ENCODE measurements at regions not wholly inside any gene's neighbourhood (a gene's known extent, or its start where the extent isn't known, plus 50 kb on each side); places are given as distances from the start of the nearest gene placed in this dataset.

GRCh38 chr2:187962538-187962937 is 329.1 kb upstream of the GULP1 start:
- DNase-seq (ENCODE audit: extremely low read depth in 1 of 11, low read depth in 9 of 11, low spot score in 4 of 11) = no peak

GRCh38 chr2:187964746-187965145 is 326.9 kb upstream of the GULP1 start:
- DNase-seq (ENCODE audit: extremely low read depth in 1 of 11, low read depth in 9 of 11, low spot score in 4 of 11) = no peak

GRCh38 chr2:187966924-187967323 is 324.8 kb upstream of the GULP1 start:
- DNase-seq (ENCODE audit: extremely low read depth in 1 of 11, low read depth in 9 of 11, low spot score in 4 of 11) = no peak

- DNase-seq (ENCODE audit: extremely low read depth in 1 of 11, low read depth in 9 of 11, low spot score in 4 of 11) = no peak
These were observed 319.8 kb upstream of the GULP1 start for GRCh38 chr2:187971893-187972292.

GRCh38 chr2:187976259-187976985 is 315.3 kb upstream of the GULP1 start:
- no peak for DNase-seq (ENCODE audit: extremely low read depth in 1 of 11, low read depth in 9 of 11, low spot score in 4 of 11)

GRCh38 chr2:187976986-187977333 is 314.7 kb upstream of the GULP1 start:
- no peak for DNase-seq (ENCODE audit: extremely low read depth in 1 of 11, low read depth in 9 of 11, low spot score in 4 of 11)

GRCh38 chr2:187978356-187978755 is 313.3 kb upstream of the GULP1 start:
- DNase-seq (ENCODE audit: extremely low read depth in 1 of 11, low read depth in 9 of 11, low spot score in 4 of 11) = no peak

- DNase-seq (ENCODE audit: extremely low read depth in 1 of 11, low read depth in 9 of 11, low spot score in 4 of 11) = no peak
These were observed 309.0 kb upstream of the GULP1 start for GRCh38 chr2:187982668-187983067.

GRCh38 chr2:187985195-187985594 is 306.5 kb upstream of the GULP1 start:
- no peak for DNase-seq (ENCODE audit: extremely low read depth in 1 of 11, low read depth in 9 of 11, low spot score in 4 of 11)

- DNase-seq (ENCODE audit: extremely low read depth in 1 of 11, low read depth in 9 of 11, low spot score in 4 of 11) = no peak
These were observed 305.8 kb upstream of the GULP1 start for GRCh38 chr2:187985923-187986322.

- no peak for DNase-seq (ENCODE audit: extremely low read depth in 1 of 11, low read depth in 9 of 11, low spot score in 4 of 11)
These were observed 305.1 kb upstream of the GULP1 start for GRCh38 chr2:187986390-187987105.

GRCh38 chr2:187988348-187988747 is 303.3 kb upstream of the GULP1 start:
- no peak for DNase-seq (ENCODE audit: extremely low read depth in 1 of 11, low read depth in 9 of 11, low spot score in 4 of 11)

- no peak for DNase-seq (ENCODE audit: extremely low read depth in 1 of 11, low read depth in 9 of 11, low spot score in 4 of 11)
These were observed 301.6 kb upstream of the GULP1 start for GRCh38 chr2:187989925-187990623.

- no peak for DNase-seq (ENCODE audit: extremely low read depth in 1 of 11, low read depth in 9 of 11, low spot score in 4 of 11)
These were observed 300.3 kb upstream of the GULP1 start for GRCh38 chr2:187991389-187991788.

GRCh38 chr2:187994464-187995331 is 297.0 kb upstream of the GULP1 start:
- DNase-seq (ENCODE audit: extremely low read depth in 1 of 11, low read depth in 9 of 11, low spot score in 4 of 11) = peak in 1 of 11 donors; percentile 18

- no peak for DNase-seq (ENCODE audit: extremely low read depth in 1 of 11, low read depth in 9 of 11, low spot score in 4 of 11)
These were observed 296.1 kb upstream of the GULP1 start for GRCh38 chr2:187995556-187995955.

GRCh38 chr2:187996630-187997029 is 295.0 kb upstream of the GULP1 start:
- DNase-seq (ENCODE audit: extremely low read depth in 1 of 11, low read depth in 9 of 11, low spot score in 4 of 11) = no peak

GRCh38 chr2:188000189-188000588 is 291.5 kb upstream of the GULP1 start:
- DNase-seq (ENCODE audit: extremely low read depth in 1 of 11, low read depth in 9 of 11, low spot score in 4 of 11) = no peak

- no peak for DNase-seq (ENCODE audit: extremely low read depth in 1 of 11, low read depth in 9 of 11, low spot score in 4 of 11)
These were observed 287.9 kb upstream of the GULP1 start for GRCh38 chr2:188003800-188004199.
